Skeletal muscle cell (primary cell): ENCODE measurements at regions not wholly inside any gene's neighbourhood (a gene's known extent, or its start where the extent isn't known, plus 50 kb on each side); places are given as distances from the start of the nearest gene placed in this dataset.
"Not testable (repeated sequence)": the region's sequence is repeated elsewhere in the genome, so short reads cannot be mapped to it uniquely, and the experiment has no call there.

Source experiments
- DNase-seq: peaks from one replicate; pipeline ENCODE4 v3.0.0-alpha.2; 2010; ENCODE audit warnings: low read depth
- H3K4me3 ChIP-seq: 2 replicates; pipeline ENCODE4 v1.5.1; 2011; ENCODE audit warnings: low read depth, mild to moderate bottlenecking, control low read depth, low read length, moderate library complexity

- H3K4me3 ChIP-seq = no peak overlapping the region
- no peak for DNase-seq
Measured at GRCh38 chr20:57834306-57835073, 124.7 kb upstream of the PMEPA1 start.

GRCh38 chr20:57831993-57832585 lies 122.3 kb upstream of the PMEPA1 start:
- DNase-seq = no peak
- H3K4me3 ChIP-seq = no peak overlapping the region

DNA sequence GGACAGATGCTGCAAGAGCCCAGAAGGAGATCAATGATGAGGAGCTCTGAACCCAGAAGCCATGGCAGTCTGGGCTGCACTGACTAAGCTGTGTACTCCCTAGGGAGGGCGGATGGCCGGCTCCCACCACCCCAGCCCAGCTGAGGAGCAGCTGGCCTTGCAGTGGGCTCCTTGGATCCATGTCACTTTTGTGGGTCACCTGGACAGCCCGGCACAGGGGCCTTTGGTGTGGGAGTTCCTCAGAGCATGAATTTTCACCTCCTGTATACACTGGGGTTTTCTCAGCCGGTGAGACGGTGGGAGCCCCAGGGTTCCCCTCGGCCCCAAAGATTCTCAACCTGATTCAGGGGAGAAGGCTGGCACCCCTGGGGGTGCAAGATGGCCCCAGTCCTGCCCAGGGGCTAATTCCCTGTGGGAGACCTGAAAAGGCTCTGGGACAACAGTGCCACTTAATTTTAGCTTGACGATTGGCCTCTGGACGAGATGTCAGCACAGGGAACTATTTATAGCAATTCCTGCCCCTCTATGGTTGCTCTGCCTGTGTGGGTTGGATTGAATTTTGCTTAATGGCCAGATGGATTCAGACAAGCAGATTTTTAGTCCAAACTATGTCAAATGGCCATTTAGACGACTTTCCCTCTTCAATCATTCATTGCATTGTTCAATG lies 121.6 kb upstream of the PMEPA1 start:
- DNase-seq = no peak
- H3K4me3 ChIP-seq = no peak overlapping the region

GRCh38 chr20:57830515-57830895 lies 120.7 kb upstream of the PMEPA1 start:
- no peak overlapping the region for H3K4me3 ChIP-seq
- no peak for DNase-seq

DNA sequence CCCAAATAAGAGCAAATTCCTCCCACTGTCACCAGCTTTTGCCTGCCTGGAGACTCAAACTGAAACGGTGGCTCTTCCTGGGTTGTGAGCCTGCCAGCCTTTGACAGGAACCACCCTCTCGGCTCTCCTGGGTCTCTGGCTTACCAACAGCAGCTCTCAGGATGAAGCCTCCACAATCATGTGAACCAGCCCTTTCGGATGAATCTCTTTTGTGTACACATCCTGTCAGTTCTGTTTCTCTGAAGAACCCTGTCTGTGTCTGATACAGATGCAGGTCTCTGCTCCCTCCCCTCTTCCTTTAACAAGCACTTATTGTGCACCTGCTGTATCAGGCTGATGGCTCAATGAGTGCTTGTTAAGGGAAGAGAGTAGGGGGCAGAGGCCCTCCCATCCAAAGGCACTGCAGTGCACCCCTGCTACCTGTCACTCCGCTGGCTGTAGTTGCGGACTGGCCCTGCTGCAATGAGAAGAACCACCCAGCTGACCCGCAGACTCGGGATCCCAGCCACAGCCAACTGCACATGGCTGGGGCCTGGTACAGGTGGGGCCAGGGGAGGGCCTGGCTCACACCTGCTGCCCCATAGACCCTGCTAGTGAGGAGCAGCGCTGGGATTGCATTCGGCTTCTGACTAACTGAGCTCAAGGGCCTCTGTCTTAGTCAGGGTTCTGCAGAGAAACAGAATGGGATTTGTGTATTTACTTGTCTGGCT lies 120.1 kb upstream of the PMEPA1 start:
- no peak for DNase-seq
- no peak overlapping the region for H3K4me3 ChIP-seq

DNA sequence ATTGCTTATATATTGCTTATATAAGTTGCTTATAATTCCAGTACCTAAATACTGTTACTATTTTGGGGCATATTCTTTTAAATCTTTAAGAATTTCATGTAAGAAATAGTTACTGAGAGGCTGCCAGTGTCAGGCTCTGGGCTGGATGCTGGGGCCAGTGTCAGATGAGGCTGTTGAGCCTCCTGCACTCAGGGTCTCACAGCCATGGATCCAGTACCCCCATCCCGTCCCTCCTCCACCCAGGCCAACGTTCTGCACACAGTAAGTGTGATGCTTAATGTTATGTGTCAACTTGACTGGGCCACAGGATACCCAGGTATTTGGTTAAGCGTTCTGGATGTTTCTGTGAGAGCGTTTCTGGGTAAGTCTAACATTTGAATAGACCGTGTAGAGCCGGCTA lies 119.5 kb upstream of the PMEPA1 start:
- no peak for DNase-seq

DNA sequence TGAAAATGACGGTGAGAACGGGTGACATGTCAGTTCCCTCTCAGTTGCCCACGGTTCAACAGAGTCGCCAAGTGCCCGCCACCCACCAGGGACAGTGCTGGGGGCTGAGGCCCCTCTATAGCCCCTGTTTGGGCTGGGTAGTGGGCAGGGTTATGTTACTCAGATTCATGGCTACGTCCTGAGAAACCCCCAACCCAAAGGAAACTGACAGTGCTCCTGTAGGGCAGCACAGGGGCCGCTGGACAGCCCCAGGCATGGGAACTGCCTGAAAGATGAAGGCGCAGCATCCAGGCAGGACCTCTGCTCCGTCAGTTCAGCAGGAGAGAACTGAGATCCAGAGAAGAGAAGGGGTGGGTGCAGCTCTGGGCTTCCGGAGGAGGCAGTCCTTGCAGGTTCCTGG lies 118.9 kb upstream of the PMEPA1 start:
- no peak for DNase-seq
- H3K4me3 ChIP-seq = no peak overlapping the region

More for the DNA sequence above, 119.5 kb upstream of the PMEPA1 start:
- no peak overlapping the region for H3K4me3 ChIP-seq

DNA sequence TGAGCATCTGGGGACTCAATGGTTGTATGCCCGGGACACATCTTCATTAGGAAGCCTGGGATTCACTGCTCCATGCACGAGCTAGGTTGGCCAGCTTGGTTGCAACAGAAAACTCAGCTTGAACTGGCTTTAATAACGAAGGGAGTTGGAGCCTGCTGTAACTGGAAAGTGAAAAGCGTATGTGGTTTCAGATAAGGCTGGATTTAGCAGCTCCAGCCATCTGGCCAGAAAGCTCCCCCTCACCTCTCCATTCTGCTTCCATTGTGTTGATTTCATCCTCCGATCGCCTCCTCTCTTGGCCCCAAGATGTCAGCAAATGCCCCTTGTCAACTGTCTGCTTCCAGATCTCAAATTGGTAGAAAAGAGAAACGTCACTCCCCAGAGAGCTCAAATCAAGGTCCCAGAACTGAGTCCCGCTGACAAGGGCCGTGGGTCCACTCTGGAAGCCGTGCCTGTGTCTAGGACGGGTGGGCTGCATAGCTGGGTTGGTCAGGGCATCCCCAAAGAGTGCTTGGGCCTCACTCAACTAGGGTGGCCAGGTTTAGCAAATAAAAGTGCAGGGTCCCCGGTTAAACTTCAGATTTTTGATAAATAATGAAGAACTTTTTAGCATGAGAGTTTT lies 117.0 kb upstream of the PMEPA1 start:
- no peak for DNase-seq
- H3K4me3 ChIP-seq = no peak overlapping the region

DNA sequence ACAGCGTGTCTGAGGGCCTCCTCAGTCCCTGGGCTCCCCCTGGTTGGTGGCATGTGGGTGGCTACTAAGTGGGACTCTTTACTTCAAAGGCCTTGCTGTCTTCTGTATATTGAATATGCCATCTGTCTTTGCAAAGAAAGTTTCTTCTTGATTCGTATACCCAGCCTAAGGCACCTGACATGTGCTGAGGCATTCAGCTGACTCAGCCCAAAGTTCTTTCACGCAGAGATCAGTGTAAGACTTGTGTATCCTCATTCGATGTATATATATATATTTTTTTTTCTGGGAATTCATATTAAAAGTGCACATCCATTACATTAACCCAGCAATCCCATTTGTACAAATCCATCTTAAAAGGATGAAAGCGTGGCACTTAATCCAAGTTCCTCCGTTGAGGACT lies 115.1 kb upstream of the PMEPA1 start:
- H3K4me3 ChIP-seq = no peak overlapping the region
- no peak for DNase-seq

DNA sequence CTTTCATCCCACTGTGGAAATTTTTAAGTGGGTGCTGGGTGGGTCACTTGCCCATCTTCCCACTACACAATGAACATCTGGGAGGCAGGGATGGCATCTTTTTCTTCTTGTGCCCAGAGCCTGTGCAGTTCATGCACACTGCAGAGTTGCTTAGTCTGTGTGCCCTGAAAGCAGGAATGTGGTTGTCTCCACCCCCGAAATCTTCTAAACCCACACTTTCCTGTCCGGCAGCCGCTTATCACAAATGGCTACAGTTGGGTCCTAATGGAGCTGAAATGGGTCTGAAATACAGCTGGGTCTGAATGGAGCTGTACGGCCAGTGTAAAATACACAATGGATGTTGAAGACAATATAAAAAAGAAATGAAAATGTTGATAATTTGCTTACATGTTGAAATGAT lies 112.1 kb upstream of the PMEPA1 start:
- no peak overlapping the region for H3K4me3 ChIP-seq

DNA sequence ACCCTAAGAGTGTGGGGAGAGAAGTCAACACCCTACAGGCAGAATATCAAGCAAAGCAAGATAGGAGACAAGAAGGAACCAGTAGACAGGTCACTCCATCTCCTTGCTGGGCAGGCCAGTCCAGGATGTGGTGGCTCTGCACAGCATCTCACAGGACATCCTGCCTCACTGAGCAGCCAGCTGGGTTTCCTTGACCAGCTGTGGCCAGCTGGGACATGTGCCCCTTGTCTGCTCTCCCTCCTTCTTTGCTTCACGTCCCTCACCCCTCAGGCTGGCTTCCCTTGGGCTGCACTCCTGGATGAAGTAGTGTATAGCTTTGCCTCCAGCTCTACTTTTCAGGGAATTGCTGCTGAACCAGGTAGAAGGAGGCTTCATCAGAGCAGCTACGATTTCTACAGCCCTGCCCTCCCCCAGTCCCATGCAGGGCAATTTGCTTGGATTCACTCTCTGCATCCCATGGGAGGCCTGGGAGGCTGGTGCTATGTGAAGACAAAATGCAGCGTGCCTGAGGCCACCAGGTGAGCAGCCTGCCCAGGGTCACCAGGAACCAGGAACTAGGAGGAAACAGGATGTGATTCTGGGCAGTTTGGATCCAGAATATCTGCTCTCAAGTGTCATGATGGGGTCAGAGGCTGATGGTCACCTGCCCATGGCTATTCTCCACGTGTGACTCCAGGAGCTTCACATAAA lies 110.0 kb upstream of the PMEPA1 start:
- no peak for DNase-seq
- no peak overlapping the region for H3K4me3 ChIP-seq

More for the DNA sequence above, 112.1 kb upstream of the PMEPA1 start:
- no peak for DNase-seq

GRCh38 chr20:57819291-57819690 lies 109.5 kb upstream of the PMEPA1 start:
- H3K4me3 ChIP-seq = no peak overlapping the region
- DNase-seq = no peak

DNA sequence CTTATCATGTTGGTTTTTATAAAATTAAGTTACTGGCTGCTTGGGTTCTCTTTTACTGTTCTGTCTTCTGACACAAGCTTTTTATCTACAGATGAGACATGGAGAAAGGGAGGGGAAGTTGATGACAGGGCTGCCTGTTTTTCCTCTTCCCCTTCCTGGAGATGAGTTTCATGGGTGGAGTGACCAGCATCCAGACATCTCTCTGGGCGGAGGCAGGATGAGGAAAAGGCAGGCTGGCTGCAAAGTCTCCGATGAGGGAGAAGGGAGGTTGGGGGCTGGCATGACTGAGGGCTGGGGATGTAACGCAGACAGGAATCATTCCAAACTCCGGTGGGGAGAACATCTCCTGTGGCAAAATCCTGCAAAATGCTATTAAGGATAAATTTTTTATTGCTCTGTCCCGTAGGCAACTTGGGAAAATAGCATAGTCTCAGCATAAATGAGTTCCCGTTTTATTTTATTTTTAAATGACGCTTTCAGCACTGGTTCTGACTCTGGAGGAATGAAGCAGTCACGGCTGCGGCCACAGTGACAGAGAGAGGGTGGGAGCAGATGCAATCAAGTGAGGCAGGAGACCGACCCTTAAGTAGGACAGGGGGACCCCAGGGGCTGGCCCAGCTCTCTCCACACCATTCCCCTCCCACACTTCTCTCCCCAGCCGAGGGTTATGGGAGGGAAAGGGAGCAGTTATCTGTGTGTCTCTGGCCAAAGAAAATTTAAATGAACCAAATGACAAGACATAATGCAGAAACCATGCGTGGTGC lies 108.8 kb upstream of the PMEPA1 start:
- H3K4me3 ChIP-seq = no peak overlapping the region
- no peak for DNase-seq

GRCh38 chr20:57815405-57815804 lies 105.6 kb upstream of the PMEPA1 start:
- no peak for DNase-seq
- no peak overlapping the region for H3K4me3 ChIP-seq

DNA sequence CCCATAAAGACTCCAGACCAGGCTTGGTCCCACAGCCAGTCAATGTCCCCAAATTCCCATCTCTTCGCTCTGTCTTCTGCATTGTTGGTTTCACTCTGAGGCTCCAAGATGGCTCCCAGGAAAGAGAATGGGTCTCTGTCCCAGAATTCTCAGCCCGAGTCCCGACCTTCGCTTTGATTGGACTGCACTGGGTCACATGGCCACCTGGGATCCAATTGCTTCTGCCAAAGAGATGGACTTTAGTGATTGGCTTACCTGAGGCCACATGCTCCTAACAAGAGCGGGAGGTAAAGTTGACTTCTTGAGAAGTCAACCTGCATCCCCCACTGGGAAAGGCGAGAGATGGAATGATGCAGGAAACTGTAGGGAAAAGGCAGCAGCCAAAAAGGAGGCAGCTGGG lies 104.7 kb upstream of the PMEPA1 start:
- DNase-seq = no peak
- H3K4me3 ChIP-seq = no peak overlapping the region

- DNase-seq = no peak
- H3K4me3 ChIP-seq = no peak overlapping the region
Measured at GRCh38 chr20:57813509-57814269, 103.9 kb upstream of the PMEPA1 start.

DNA sequence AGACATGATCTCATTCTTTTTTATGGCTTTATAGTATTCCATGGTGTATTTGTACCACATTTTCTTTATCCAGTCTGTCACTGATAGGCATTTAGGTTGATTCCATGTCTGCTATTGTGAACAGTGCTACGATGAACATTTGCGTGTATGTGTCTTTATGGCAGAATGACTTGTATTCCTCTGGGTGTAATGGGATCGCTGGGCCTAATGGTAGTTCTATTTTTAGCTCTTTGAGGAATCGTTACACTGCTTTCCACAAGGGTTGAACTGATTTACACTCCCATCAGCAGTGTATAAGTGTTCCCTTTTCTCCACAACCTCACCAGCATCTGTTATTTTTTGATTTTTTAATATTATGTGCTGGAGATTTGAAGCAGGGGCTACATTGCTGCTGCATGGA lies 102.8 kb upstream of the PMEPA1 start:
- not testable (repeated sequence) for DNase-seq, H3K4me3 ChIP-seq
